Progenitor cell of endocrine pancreas (in vitro differentiated cells): ENCODE measurements at regions not wholly inside any gene's neighbourhood (a gene's known extent, or its start where the extent isn't known, plus 50 kb on each side); places are given as distances from the start of the nearest gene placed in this dataset.

Source experiments
- DNase-seq: peaks from one replicate; pipeline ENCODE4 v3.0.0; 2021; ENCODE audit warnings: low spot score; ENCODE audit not compliant: unreplicated experiment
- H3K27ac Mint-ChIP-seq: 2 replicates; pipeline ENCODE4 v1.8.0; 2021; ENCODE audit warnings: mild to moderate bottlenecking, moderate library complexity, mixed read lengths
- H3K27me3 Mint-ChIP-seq: 2 replicates; pipeline ENCODE4 v1.8.0; 2021; ENCODE audit warnings: mixed read lengths
- H3K36me3 Mint-ChIP-seq: 2 replicates; pipeline ENCODE4 v1.8.0; 2022; ENCODE audit warnings: mixed read lengths; ENCODE audit not compliant: insufficient read depth
- H3K4me1 Mint-ChIP-seq: 2 replicates; pipeline ENCODE4 v1.8.0; 2021; ENCODE audit warnings: low read depth, mixed read lengths
- H3K4me3 Mint-ChIP-seq: 2 replicates; pipeline ENCODE4 v1.8.0; 2021; ENCODE audit warnings: low read depth, mild to moderate bottlenecking, moderate library complexity, mixed read lengths
- H3K9me3 Mint-ChIP-seq: 2 replicates; pipeline ENCODE4 v1.8.0; 2021; ENCODE audit warnings: low read depth, mixed read lengths
- TF ChIP-seq, protein P1 (sequence below): fragments of 200-600 bp; sonication (generic); IDR thresholded peaks from one replicate; pipeline ENCODE4 v1.5.0; 2021; ENCODE audit warnings: antibody characterized with exemption, mild to moderate bottlenecking; ENCODE audit not compliant: unreplicated experiment

DNA sequence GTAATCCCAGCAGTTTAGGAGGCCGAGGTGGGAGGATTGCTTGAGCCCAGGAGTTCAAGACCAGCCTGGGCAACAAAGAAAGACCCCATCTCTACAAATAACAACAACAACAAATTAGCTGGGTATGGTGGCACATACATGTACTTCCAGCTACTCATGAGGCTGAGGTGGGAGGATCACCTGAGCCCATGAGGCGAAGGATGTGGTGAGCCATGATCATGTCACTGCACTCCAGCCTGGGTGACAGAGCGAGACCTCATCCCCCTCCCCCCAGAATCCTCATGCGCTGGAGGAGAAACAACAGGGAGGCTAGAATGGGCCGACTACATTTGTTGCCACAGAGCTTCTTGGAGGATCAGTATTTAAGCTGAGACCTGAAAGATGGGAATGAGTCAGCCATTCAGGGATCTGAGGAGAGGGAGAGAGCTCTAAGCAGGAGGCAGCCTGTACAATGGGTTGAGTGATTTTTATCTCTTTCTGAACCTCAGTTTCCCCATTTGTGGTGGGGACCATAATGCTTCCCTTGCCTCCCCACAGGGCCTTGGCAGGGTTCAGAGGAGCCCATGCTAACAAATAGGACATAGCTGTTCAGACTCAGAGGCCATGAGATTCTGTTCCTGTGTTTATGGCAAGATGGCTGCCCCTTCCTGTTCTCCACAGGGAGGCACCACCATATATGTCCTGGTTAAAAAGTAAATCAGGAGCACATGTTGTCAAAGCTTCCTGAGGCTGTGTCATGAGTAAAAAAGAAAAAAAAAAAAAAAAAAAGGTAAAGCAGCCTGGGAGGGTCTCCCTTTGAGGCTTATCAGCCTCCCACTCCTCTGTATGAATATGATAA, 131.4 kb upstream of the HAAO start:
- TF ChIP-seq, protein P1, sequence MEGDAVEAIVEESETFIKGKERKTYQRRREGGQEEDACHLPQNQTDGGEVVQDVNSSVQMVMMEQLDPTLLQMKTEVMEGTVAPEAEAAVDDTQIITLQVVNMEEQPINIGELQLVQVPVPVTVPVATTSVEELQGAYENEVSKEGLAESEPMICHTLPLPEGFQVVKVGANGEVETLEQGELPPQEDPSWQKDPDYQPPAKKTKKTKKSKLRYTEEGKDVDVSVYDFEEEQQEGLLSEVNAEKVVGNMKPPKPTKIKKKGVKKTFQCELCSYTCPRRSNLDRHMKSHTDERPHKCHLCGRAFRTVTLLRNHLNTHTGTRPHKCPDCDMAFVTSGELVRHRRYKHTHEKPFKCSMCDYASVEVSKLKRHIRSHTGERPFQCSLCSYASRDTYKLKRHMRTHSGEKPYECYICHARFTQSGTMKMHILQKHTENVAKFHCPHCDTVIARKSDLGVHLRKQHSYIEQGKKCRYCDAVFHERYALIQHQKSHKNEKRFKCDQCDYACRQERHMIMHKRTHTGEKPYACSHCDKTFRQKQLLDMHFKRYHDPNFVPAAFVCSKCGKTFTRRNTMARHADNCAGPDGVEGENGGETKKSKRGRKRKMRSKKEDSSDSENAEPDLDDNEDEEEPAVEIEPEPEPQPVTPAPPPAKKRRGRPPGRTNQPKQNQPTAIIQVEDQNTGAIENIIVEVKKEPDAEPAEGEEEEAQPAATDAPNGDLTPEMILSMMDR = no peak
- H3K4me3 Mint-ChIP-seq = no peak overlapping the region
- no peaks in the 10 kb centered on the region for H3K27me3 Mint-ChIP-seq
- H3K9me3 Mint-ChIP-seq = no peaks in the 10 kb centered on the region
- peak overlapping the region; percentile 96 for H3K27ac Mint-ChIP-seq
- no peak for DNase-seq
- H3K4me1 Mint-ChIP-seq = peaks cover 61% of the 10 kb centered on the region
- no peaks in the 10 kb centered on the region for H3K36me3 Mint-ChIP-seq

DNA sequence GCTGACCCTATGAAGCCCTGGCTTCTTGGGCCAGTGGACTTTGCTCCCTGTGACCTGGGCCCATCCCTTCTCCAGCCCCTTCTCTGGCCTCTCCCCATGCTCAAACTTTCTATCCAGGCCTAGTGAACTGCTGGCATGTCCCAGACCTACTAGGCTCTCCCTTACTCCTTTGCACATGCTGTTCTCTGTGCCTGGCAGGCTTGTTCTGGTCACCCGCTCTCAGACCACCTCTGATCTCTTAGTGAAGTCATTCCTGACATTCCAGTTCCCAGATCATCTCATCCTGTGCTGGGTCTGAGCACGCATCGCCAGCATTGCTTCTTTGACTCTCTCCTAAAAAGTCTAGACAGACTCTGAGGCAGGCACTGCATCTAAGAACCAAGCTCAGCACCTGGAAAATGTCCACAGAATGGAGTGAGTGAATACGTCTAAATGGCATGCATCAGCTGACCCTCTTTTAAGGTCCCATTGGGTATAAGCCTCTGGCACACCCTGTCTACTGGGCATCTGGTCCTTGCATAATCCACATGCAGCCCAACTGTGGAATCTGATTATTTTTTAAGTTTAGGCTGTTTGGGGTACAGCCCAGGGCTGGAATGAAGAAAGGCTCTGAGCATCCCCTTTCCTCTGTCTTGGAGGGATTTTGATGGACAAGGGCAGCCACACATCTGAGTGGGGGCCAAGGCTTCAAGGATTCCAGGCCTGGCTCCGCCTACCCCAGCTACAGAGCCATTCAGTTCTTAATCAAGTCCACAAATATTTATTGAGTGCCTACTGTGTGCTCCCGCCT, 130.6 kb upstream of the HAAO start:
- no peaks in the 10 kb centered on the region for H3K36me3 Mint-ChIP-seq
- no peaks in the 10 kb centered on the region for H3K9me3 Mint-ChIP-seq
- no peaks in the 10 kb centered on the region for H3K27me3 Mint-ChIP-seq
- TF ChIP-seq, protein P1 = no peak
- no peak overlapping the region for H3K27ac Mint-ChIP-seq
- DNase-seq = no peak
- H3K4me1 Mint-ChIP-seq = peaks cover 54% of the 10 kb centered on the region
- H3K4me3 Mint-ChIP-seq = no peak overlapping the region

DNA sequence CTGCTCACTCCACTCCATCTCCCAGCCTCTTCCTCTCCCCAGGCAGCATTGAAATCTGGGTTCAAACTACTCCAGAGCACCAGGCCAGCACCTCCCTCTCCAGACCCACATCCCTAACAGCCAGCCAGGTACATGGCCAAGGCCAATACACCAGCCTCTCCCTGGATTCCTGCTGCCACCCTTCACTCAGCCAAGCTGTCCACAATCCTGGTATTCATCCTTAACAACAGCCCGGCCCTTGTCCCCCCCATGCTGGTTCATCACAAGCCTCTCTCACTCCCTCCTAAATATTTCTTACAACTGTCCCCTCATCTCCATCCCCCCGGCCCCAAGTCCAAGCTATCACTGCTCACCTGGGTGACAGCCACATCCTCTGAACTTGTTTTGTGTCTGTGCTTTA, 129.9 kb upstream of the HAAO start:
- no peak overlapping the region for H3K4me3 Mint-ChIP-seq
- no peak overlapping the region for H3K27ac Mint-ChIP-seq
- no peak for DNase-seq
- H3K9me3 Mint-ChIP-seq = no peaks in the 10 kb centered on the region
- H3K27me3 Mint-ChIP-seq = peaks cover 2% of the 10 kb centered on the region
- peaks cover 47% of the 10 kb centered on the region for H3K4me1 Mint-ChIP-seq
- no peaks in the 10 kb centered on the region for H3K36me3 Mint-ChIP-seq
- TF ChIP-seq, protein P1 = no peak

DNA sequence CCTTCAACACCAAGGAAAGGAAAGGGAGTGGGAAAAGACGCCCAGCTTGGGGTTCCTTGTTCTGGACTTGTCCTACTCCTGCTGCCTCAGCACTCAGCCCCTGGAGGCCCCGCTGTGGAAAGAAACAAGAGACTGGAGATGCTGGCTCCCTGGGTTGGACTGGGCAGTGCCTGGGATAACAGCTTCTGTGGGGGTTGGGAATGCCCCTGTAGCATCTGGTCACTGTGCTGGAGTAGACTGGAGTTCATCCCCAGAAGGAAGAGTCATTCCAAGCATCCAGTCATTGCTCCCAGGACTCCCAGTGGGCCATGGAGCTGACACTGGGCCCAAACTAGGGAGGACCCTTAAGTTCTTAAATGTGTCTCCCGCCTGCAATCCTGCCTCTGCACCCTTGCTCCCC, 129.3 kb upstream of the HAAO start:
- Mint-ChIP-seq H3K9me3 (no peaks in the 10 kb centered on the region), H3K27ac (no peak overlapping the region), H3K27me3 (peaks cover 2% of the 10 kb centered on the region), H3K4me1 (peaks cover 41% of the 10 kb centered on the region), H3K36me3 (no peaks in the 10 kb centered on the region), H3K4me3 (no peak overlapping the region)
- no peak for DNase-seq
- TF ChIP-seq, protein P1 = no peak

DNA sequence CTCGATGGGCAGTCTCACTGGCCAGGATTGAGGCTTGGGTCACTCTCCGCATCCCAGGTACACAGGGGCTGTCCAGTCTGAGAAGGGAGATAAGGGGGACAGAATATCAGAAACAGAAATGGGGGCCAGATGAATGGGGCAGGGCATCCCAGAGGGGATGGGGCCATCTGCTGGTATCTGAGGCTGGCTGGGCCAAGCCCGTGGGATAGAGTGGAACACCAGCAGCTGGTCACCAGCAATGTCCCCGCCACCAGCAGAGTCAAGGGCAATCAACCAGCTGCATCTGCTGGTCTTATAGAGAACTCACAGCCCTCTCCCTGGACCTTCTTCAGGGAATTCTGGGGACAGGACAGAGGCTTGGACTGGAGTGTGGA, 128.8 kb upstream of the HAAO start:
- Mint-ChIP-seq H3K36me3 (no peaks in the 10 kb centered on the region), H3K27me3 (peaks cover 2% of the 10 kb centered on the region), H3K4me3 (no peak overlapping the region), H3K27ac (no peak overlapping the region), H3K9me3 (no peaks in the 10 kb centered on the region), H3K4me1 (peaks cover 35% of the 10 kb centered on the region)
- no peak for DNase-seq
- TF ChIP-seq, protein P1 = no peak
